H7 (cell line): ENCODE measurements at regions not wholly inside any gene's neighbourhood (a gene's known extent, or its start where the extent isn't known, plus 50 kb on each side); places are given as distances from the start of the nearest gene placed in this dataset.

Source experiments
- DNase-seq: peaks from one replicate; pipeline ENCODE4 v3.0.0; 2012
- H3K27me3 ChIP-seq: 2 replicates; pipeline ENCODE4 v1.6.0; 2011; ENCODE audit warnings: mild to moderate bottlenecking, low read length; ENCODE audit not compliant: control insufficient read depth, insufficient read depth
- H3K36me3 ChIP-seq: replicated peaks from 2 replicates; pipeline ENCODE4 v1.5.1; 2011; ENCODE audit warnings: low read length; ENCODE audit not compliant: control insufficient read depth, insufficient read depth
- H3K4me3 ChIP-seq: 2 replicates; pipeline ENCODE4 v1.5.1; 2011; ENCODE audit warnings: low read depth, mild to moderate bottlenecking, control low read depth, low read length, moderate library complexity; ENCODE audit not compliant: insufficient read depth

DNA sequence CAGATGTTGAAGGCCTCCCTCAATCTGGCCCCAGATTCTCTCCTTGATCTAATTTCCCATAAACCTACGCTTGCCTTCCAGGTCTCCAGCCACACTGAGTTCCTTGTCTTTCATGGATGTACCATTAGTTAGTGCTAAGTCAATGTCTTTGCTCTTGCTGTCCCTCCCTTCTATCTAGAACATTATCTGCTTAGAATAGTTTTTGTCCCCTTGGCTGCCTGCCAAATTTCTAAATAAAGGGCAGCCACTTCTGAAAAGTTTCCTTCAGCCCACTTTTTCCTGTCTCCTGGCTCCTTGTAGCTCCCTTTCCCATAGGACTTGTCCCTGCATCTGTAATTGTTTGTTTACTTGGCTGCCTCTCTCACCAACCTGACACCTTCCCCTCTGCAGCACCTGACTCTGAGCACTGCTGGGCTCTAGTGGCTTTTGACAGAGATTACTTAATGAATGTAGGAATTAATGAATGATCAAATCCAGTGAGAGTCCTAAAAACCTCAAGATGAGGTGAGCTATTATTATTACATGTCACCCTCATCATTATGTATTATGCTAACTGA is 58.3 kb downstream of the CXCL12 start:
- Histone ChIP-seq H3K4me3 (no peak overlapping the region), H3K36me3 (no peaks in the 10 kb centered on the region), H3K27me3 (no peaks in the 10 kb centered on the region)
- DNase-seq = no peak

DNA sequence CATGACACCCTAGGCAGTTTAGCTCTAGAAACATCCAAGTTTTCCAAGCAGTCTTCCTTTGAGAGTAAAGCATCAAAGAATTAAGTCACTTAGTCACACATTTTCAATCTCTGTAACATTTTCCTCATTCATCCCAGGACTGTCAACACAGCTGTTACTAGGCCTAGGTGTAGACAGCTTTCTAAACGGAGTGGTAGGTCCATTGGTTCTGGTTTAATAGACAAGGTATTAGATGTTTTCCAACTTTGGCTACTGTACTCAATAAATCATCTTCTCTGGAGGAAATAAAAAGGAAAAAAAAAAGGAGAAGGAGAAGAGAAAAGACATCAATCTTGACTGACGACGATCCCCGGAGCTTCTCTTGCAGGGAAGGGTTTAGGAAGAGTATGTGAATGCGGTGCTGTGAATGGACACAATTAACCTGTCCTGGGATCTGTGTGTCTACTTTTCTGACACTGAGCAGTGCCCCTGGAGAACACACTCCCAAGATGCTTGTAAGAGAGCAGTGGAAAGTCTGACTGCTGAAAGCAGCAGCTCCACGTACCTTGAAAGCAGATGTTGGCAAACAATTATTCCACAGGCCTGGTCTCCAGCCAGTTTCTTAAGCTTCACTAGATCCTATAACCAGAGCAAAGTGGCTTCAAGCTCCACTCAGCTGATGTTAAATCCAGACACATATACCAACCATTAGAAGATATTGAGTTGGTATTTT is 59.1 kb downstream of the CXCL12 start:
- H3K4me3 ChIP-seq = no peak overlapping the region
- H3K27me3 ChIP-seq = no peaks in the 10 kb centered on the region
- no peaks in the 10 kb centered on the region for H3K36me3 ChIP-seq
- no peak for DNase-seq

DNA sequence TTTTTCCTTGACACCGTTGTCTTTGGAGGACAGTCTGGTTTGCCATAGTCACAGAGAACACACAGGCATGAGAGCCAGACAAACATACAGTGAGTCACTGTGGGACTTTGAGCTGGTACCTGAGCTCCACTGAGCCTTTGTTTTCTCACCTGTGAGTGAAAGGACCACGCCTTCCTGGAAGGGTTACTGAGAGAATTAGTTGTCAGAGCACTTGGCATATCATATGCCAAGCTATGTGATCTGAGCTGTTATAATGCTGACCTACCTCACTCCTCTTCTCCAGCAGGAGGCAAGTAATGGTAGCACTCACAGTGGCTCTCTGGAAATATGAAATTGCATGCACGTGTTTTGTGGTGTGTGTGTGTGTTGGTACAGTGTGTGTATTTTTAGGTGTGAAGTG is 59.7 kb downstream of the CXCL12 start:
- DNase-seq = no peak
- Histone ChIP-seq H3K27me3 (no peaks in the 10 kb centered on the region), H3K4me3 (no peak overlapping the region), H3K36me3 (no peaks in the 10 kb centered on the region)

DNA sequence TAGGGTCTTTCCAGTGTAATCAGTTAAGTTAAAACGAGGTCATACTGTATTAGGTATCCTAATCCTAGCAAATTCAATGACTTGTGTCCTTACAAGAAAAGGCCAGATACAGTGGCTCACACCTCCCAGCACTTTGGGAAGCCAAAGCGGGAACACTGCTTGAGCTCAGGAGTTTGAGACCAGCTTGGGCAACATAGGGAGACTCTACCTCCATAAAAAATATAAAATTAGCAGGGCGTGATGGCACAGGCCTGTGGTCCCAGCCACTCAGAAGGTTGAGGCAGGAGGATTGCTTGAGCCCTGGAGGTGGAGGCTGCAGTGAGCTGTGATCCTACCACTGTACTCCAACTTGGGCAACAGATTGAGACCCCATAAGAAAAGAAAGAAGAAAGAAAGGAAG is 61.1 kb downstream of the CXCL12 start:
- H3K27me3 ChIP-seq = no peaks in the 10 kb centered on the region
- H3K36me3 ChIP-seq = no peaks in the 10 kb centered on the region
- no peak for DNase-seq
- H3K4me3 ChIP-seq = no peak overlapping the region

DNA sequence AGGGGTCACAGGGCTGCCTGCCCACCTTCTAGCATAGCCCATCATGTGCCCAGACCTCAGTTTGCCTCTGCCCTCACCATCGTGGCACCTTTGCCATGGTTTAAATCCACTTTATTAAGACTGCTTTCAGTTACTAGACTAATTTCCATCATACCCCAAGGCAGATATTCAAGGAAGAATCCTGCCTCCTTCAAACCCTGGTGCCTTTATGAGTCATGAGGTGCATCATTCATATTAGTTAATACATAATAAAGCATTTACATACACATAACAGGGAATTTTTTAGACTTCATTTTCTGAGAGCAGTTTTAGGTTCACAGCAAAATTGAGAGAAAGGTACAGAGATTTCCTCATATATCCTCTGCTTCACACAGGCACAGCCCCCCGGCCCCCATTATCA is 62.8 kb downstream of the CXCL12 start:
- Histone ChIP-seq H3K27me3 (no peaks in the 10 kb centered on the region), H3K36me3 (no peaks in the 10 kb centered on the region)

DNA sequence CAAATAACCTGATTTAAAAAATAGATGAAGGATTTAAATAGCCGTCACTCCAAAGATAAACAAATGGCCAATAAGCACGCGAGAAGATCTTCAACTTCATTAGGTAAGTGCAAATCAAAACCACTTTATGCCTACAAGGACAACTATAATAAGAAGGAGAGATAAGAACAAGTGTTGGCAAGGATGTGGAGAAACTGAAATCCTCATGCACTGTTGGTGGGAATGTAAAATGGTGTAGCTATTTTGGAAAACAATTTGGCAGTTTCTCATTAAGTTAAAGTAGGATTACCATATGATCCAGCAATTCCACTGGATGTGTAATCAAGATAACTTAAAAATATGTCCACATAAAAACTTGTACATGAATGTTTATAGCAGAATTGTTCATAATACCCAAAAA is 64.1 kb downstream of the CXCL12 start:
- DNase-seq = no peak
- Histone ChIP-seq H3K4me3 (no peak overlapping the region), H3K36me3 (no peaks in the 10 kb centered on the region), H3K27me3 (no peaks in the 10 kb centered on the region)

More for the DNA sequence above, 62.8 kb downstream of the CXCL12 start:
- H3K4me3 ChIP-seq = no peak overlapping the region
- no peak for DNase-seq

DNA sequence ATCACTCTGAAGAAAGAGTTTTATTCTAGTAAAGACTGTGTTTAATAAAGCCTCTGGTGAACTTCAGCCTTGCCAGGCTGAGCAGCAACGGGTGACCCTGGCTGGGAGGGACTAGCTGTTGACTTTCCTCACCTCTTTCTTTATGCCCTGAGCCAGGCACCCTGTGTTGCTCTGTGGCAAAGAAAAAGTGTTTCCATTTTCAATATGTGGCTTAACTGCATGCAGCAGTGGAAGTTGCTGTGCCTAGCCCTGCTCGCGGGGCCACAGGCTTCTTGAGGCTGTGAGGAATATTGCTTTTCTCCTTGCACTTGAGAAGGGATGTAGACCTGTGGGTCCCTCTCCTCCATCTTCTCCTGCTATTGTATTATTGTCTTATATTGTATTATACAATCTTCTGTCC is 67.0 kb downstream of the CXCL12 start:
- Histone ChIP-seq H3K4me3 (no peak overlapping the region), H3K27me3 (no peaks in the 10 kb centered on the region), H3K36me3 (no peaks in the 10 kb centered on the region)
- no peak for DNase-seq

DNA sequence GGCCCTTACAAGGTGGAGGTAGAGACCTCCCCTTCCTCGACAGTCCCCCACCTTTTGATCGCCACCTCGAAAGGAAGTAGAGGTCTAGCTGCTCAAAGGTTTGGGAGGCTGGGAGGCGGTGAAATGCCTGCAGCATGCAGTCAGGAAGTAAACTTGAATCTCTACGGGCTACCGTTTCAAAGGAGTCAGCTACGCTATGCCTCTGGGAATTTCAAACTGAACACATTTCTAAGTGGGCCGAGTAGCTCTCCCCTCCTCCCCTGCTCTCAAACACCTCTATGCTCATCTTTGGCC is 68.0 kb downstream of the CXCL12 start:
- Histone ChIP-seq H3K4me3 (peak overlapping the region; percentile 8; the same call in 1 of the 2 replicates), H3K36me3 (no peaks in the 10 kb centered on the region), H3K27me3 (no peaks in the 10 kb centered on the region; the same call in 1 of the 2 replicates)
- DNase-seq = no peak

DNA sequence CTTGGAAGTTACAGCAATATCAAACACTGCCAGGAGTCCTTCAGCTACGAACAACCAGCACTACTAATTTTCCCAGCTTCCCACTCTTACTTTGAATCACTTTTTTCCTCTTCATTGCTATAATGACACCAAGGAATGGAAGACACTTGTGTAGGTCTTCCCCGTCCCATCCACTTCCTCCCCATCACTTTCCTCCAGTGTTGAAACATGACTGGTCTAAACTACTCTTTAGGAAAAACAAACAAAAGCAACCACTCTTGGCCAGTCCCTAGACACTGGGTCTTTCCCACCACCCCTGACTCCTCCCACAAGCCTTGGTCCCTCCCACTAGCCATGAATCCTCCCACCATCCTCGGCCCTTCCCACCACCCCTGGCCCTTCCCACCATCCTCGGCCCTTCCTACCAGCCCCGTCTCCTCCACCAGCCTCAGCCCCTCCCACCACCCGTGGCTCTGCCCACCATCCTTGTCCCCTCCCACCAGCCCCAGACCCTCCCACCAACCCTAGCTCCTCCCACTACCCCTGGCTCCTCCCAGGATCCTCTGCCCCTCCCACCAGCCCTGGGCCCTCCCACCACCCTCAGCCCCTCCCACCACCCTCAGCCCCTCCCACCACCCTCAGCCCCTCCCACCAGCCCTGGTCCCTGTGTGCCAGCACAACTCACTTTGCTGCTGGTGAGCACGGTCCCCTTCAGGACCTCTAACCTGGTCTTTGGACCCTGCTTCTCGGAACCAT is 68.5 kb downstream of the CXCL12 start:
- Histone ChIP-seq H3K27me3 (peaks cover 3% of the 10 kb centered on the region; the same call in 1 of the 2 replicates), H3K36me3 (no peaks in the 10 kb centered on the region), H3K4me3 (peak overlapping the region; percentile 8; the same call in 1 of the 2 replicates)
- peak; percentile 91 for DNase-seq

DNA sequence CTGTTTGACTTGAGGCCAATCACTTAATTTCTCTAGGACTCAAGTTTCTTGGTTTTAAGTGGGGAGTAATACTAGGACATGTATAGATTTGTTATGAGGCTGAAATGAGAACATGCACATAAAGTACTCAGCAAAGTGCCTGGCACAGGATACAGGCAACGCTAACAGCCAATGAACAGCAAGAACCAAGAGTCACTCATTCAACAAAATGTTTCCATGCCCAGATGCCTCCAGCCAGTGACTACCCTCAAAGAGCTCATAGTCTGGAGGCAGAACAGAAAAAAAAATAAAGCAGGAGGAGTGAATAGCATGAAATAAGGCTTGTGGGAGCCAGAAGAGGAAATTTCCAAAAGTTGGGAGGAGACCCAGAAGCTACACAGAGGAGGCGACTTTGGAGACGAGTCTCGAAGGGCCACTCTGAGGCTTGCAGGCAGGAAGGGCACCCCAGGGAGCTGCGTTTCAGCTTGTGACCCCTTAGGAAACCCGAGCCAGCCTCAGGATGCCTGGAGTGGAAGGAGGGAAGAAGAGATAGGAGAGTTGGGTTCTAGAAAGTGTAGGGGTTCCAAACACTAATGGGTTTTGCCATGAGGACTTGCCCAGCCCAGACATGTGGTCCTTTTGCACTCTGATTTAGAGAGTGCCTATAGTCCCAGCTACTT is 70.0 kb downstream of the CXCL12 start:
- Histone ChIP-seq H3K27me3 (peaks cover 14% of the 10 kb centered on the region), H3K36me3 (no peaks in the 10 kb centered on the region), H3K4me3 (no peak overlapping the region)
- no peak for DNase-seq

DNA sequence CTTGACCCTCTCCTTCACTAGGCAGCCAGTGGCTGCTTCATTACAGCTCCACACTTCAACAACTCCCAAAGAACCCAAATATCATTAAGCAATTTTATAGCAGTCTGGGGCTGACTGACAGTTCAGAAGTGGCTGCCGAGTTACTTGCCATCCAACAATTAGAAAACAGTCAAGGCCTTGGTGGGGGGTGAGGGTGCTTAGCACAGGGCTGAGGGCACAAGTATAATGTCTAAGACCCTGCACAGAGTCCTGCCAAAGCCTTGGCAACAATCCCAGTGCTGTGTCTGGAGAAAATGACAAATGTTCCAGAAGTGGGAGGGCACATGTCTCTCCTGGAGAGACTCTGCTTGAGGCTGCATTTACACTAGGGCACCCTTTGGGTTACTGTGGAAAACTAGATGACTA is 71.1 kb downstream of the CXCL12 start:
- peaks cover 14% of the 10 kb centered on the region for H3K27me3 ChIP-seq
- H3K36me3 ChIP-seq = no peaks in the 10 kb centered on the region
- H3K4me3 ChIP-seq = no peak overlapping the region
- no peak for DNase-seq

DNA sequence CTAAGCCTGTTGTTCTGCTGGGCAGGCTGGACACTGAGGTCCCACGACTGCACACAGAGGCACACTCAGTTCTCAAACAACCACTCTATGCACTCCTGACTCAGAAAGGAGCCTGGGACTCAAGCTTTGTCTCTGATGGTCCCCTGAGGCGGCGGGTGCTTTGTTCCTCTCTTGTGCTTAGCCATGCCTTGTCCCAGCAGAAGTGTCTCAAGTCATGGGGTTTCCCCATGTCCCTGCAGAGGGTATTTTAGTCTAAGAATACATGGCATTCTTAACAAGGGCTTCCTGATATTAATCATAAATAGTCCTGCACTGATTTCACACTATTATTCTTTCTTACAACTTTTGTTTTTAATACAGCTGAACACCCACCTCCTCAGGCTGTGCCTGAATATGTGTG is 72.5 kb downstream of the CXCL12 start:
- Histone ChIP-seq H3K27me3 (peaks cover 14% of the 10 kb centered on the region), H3K4me3 (no peak overlapping the region), H3K36me3 (no peaks in the 10 kb centered on the region)
- no peak for DNase-seq

DNA sequence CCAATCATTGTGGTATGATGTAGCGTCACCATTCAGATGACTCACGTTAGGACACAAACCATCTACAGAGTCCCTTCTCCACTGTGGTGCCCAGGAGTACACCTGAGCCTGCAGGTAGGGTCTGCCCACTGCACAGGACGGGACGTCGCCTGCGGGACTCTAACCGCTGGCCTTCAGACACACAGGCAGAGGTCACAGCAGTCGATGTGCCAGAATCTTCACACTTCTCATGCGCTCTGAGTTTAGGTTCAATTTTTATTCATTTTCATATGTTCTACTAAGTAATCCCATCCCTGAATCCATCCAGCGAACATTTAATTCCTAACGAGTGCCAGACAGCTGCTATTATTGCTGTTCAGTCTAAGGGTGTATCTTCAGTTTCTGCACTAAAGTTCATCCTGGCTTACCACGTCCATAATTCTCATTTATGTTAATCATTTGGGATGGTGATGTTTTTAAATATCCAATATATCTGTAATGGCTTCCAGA is 73.3 kb downstream of the CXCL12 start:
- no peak for DNase-seq
- Histone ChIP-seq H3K36me3 (no peaks in the 10 kb centered on the region), H3K4me3 (peak overlapping the region; percentile 7; the same call in 1 of the 2 replicates), H3K27me3 (peaks cover 14% of the 10 kb centered on the region)

DNA sequence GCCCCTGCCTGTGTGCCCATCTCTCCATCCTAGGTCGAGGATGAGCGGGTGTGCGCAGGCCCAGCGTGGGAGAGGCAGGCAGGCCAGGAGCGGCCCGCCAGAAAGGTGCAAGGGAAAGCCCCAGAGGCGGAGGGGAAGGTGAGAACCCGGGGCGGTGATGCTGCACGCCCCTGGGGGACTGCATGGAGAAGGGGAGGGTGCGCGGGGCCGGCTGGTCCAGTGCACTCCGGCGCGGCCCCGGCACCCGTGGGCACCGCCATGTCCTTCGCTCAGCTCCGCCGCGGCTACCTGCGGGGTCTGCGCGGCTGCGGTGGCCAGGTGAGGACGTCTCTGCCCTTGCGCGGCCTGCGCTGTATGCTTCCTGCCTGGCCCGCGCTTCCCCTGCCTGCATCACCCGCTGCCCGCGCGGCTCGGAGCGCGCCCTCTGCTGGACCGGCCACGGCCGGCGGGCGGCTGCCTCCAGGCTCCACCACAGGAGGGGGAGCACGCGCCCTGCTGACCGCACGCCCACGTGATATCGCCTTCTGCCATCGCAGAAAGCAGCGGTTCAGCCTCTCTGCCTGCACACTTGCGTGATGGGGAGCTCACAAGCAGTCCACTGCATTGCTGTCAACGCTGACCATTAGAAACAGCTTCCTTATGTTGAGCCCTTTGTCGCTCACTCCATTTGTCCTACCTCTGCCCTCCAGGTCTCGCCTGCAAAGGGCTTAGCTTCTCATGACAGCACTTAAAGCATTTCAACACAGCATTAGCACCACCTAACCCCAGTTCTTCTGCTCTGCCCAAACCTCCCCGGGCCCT is 73.9 kb downstream of the CXCL12 start:
- DNase-seq = peak; percentile 93
- Histone ChIP-seq H3K4me3 (peak overlapping the region; percentile 47), H3K36me3 (no peaks in the 10 kb centered on the region), H3K27me3 (peaks cover 14% of the 10 kb centered on the region)
